ENCODE measurements at regions not wholly inside any gene's neighbourhood (a gene's known extent, or its start where the extent isn't known, plus 50 kb on each side); places are given as distances from the start of the nearest gene placed in this dataset.
A peak's percentile ranks its signal among the peaks of the same experiment; 100 is the strongest.

DNA sequence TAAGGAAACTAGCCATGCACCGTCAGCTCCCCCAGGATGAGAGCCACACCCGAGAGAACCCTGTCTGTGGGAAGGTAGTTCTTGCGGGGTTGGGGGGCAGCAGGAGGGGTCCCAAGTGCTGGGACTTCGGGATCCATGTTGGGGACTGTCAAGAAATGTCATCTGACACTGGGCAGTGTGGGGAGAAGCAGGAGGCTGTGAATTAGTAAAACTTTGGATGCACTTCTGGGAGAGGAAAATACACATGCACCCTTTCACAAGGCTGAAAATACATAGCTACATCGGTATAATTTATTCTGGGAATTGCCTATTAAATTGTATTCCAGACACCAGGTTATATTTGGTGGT is 109.6 kb upstream of the RPS23 start:
- DNase-seq = no peak

DNA sequence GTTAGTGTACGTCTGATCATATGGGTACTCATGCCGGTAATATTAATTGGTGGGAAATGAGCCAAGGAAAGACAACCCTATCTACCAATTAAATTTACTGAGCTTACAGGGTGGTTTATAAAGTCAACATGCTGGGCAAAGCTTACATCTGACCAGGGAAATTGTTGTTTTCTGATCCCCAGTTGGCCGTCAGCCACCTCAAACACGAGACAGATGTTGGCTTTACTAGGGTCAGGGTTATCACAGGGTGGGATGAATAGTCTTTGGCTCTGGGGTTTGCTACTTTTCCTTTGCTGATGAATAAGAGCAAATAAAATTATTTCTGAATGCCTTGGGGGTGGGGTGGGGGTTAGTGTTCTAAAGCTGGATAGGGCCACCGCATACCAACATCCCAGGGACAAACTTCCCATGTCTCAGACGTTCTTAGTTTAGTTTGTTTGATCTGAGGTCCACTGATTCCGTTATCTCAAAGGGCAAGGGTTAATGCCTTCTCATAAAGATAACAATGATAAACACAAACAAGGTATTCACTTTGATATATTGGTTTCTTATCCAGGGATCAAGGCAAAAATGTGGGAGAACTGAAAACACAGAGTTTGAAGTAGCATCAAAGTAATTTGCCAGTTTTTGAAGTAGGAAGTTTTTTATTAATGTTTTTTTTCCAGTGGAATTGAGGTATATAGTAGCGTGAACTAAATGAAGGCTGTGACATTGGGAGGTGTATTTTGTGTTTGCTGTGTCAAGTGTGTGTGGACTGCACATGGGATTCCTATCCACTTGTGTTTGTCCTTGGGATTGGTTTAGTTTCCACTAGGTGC is 109.1 kb upstream of the RPS23 start:
- DNase-seq = peak; percentile 71

DNA sequence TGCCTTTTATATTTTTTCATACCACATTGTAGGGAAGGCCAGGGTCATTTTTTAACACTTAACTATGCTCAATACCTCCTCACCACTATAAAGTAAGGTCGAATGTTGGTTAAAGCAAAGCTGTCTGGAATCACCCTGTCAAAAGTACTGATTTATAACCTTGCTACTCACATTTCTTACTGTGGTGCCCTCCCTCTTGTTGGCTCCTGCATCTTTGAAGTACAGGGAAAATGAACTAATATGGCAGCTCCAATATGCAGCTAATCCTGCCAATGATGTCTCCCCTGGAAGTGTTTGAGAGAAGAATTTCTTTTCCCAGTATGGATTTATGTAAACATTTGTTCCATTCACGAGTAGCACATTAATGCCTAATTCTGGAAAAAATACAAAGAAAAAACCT is 108.4 kb upstream of the RPS23 start:
- DNase-seq = no peak

DNA sequence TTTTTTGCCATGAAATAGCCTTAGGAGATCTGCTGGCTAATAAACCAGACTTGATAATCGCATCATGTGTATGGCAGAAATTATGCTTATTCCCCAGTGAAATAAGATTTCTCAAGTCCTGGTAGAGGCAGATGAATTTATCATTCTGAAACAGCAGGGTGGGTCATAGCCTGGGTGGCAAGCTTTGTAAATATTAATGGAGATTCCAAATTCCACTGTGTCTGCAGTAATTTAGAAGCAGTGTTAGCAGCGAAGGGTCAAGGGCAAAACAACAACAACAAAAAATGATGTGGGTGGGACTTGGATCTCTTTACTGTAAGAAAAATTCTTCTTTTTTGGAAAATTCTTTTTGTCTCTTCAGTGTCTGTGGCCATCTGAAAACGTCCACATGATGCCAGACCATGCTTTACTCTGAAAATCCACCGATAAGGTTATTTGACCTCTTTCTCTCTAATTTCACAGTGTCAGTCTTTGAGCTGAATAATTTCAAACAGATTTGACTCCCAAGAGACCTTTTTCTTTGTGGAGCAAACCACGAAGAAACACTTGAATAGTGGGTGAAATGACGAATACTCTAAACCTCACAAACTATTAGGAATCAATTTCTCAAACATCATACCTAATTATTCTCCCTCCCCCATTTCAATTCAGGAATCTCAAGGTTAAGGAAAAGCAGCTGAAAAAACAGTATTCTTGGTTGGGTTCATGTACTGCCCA is 106.0 kb upstream of the RPS23 start:
- peak; percentile 66 for DNase-seq

DNA sequence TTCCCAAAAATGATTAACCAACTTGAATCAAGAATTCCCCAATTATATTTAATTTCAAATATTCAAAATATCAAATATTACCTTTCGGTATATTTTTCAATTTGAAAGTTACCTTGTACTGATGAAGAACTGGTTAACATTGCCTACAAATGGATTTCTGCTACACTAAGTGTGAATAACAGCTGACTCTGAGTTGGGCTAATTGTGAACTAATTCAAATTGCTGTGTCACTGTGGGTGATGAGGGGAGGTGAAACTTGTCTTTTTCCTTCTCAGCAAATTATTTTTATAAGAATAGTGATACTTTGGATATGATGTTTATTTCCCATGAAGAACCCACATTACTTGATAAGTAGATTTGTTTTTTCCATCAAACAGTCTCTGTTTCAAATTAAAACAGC is 103.4 kb upstream of the RPS23 start:
- no peak for DNase-seq

DNA sequence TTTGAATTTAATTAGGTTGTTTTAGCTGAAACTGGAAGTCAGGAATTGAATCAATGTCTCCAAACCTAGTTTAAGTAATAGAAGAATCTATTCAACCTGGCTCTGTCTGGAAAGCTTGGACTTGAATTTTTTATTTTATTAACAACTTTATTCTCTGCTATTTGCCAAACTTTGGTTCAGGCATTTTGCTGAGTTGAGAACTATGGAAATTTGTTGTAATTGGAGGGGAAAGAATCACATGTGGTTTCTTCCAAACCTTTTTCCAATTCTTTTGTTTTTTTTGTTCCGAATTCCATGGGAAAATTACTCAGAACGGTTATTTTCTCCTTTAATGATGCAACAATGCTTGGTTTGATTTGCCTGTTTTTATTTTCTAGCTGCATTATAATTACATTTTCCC is 98.2 kb upstream of the RPS23 start:
- no peak for DNase-seq

DNA sequence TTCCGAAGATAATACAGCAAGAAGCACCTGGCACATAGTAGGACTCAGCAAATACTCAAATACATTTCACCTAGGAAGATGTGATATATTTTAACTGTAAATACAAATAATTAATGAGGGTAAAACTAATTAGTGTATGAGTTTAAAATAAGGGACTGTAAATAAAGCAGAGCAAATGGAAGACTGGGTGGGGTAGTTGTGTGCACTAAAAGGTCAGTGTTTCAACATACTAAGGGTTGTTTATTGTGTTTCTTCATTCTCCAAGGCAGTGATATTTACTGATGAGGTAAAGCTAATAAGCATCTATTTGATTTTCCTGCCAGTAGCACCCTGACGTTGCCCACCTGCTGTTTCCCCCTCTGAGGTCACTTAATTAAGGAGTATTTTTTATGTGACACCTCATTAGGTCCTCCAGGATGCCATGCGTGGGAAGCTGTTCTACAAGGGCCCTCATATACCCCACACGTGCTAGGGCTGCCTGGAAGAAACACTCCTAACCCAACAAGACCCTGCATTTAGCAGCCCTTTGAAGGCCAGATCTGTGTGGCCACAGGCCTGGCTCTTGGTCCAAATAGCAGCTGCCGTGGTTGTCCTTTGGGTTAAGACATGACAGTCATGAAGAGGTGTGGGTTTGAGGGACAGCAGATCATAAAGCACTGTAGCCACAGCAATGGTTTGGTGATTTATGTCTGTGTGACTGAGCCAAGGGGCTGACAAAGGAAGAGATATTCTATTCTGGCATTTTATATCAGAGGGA is 97.5 kb upstream of the RPS23 start:
- DNase-seq = no peak

DNA sequence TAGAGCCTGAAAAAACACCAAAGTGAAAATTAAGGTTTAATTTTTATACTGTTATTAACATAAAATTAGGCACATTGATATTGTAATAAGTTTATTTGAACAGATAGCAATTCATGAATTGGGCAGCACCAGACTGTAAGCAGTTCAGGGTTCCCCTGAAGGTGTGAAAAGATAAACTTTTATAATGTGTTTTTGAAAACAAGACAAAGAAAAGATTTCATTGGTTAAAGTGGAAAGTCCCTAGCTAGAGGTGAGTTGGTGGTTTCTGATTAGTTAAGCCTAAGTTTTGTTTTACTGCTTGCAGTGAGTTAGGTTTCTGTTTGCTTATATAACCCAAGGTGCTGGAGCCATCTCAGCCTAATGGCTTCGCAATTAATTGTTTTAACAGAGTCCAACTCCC is 96.5 kb upstream of the RPS23 start:
- DNase-seq = no peak

DNA sequence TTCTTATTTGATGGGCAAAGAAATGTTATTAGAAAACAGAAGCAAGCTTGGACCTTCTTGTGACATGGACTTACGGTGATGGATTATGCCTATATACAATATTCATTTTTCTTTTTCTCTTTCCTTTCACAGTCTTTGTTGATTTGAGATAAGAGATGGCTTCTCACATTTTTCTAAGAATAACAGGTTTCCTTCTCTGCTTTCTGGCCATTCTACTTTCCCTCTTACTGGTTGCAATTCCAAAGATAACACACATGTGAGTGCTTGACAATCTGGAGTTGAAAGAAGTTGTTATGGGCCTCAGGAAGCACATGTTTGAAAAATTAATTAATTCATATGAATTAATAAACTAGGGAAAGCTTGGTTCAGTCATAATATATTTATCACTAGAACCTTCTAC is 89.8 kb upstream of the RPS23 start:
- DNase-seq = no peak

DNA sequence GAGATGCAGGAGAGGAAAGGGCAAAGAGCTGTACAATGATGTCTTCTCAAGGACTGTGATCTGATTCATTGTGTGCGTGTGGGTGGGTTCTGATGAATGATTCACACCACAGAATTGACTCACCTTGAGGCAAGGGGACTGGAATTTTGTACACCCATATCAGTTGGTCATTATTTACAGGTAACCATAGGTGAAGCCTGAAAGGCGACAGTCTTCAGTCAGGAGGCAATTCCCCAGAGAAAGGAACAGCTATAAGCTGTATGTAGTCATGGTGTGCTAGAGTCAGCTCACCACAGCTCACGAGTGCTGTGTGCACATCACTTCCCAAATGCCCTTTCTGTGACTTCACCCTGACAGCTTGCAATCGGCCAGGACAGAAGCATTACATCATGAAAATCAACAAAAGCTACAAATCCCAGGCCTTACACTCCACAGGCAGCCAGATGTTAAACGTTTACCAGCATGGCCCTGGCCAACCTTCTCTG is 87.6 kb upstream of the RPS23 start:
- DNase-seq = peak; percentile 74

DNA sequence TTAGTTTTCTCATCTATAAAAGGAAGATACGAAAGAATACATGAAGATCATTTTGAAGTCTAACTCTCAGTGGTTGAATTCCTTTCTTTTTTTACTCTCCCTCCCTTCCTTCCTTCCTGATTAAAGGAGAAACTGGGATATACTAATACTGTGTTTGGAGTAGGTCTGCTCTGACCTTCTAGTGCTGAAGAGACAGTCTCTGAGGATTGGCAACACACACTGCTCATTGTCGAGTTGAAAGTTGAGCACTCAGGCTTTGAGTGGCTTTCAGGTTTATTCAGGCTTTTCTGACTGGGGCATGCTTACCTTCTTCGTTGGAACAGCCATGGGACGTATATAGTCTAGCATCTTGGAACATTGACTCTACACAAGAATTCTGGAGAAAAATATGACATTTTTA is 86.9 kb upstream of the RPS23 start:
- DNase-seq = no peak

DNA sequence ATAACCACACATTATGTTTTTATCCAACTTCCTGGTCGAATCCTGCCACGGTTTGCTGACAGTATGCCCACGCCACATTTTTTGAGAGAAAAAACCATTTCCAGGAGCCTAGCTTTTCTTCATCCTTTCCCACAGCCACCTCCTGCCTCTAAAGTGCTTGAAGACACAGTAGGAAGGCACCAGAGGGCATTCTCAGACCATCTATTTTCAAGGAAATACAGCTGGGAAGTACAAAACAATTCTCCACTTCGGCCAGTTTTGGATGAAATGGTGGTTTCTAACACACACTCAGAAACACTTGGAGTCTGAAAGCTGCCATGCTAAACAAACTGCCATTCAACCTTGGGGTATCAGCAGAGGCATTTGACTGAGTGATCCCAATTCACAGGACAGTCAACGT is 86.3 kb upstream of the RPS23 start:
- peak; percentile 84 for DNase-seq

DNA sequence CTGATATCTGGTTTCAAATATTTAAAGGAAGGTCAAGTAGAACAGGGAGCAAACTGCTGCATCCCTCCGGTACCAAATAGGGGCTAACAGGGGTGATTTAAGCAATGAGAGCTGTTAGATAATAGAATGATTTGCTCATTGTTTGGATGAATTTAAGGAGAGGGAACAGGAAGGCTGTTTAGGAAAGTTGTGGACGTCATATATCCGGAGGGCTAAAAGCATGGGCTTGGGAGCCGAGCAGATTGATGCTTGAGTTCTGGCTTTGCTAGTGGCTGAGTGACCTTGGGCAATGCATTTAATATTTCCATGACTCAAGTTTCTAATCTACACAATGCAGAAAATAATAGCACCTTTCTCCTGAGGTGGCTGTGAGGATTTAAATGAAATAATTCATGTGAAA is 85.4 kb upstream of the RPS23 start:
- DNase-seq = no peak

DNA sequence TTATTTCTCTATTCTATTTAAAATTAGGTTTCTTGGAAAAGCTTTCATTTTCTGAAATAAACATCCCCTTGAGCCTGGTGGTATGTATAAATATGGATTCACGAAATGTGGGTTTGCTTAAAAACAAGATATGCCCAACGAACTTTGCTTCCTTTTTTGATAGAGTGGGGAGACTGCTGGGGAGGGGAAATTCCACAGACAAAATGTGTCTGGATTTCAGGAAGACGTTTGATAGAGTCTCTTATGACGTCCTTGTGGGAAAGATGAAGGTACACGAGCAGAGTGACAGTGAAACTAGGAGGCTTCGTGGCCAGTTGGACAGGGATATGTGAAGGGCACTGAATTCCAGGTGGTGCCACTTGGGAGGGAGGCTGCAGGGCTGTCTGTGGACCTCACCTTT is 84.5 kb upstream of the RPS23 start:
- DNase-seq = no peak

DNA sequence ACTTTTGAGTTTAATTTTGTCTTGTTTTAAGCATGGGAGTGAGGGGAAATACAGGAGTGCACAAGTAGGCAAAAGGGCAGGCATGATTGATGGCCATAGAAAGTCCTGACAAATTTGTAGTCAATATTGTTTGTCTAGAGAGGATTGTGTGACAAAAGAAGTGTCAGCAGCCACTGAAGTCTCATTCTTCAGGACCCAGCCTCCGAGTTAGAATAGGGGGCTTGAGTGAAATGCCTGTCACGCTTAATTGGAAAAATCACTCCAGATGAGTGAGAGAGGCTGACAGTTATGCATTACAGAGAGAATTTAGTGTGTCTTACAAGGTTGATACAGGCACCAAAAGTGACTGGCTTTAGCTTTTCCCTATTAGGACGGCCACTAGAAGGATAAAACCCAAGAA is 81.9 kb upstream of the RPS23 start:
- no peak for DNase-seq

DNA sequence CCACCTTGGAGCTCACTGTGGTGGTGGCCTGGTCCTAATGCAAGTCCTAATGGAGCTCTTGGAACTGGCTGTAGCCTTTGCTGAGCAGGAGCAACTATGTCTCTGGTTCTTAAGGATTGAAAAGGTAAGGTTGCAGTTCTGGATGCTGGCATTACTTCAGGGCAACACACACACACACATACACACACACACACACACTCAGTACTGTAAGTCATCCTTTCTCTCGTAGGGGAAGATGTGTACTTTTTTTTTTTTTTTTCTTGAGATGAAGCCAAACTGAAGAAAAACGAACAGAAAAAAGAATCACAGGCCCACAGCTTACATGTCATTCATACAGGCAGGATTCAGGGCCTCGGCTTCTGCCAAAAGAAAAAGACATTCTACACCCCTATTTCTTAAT is 81.1 kb upstream of the RPS23 start:
- no peak for DNase-seq

DNA sequence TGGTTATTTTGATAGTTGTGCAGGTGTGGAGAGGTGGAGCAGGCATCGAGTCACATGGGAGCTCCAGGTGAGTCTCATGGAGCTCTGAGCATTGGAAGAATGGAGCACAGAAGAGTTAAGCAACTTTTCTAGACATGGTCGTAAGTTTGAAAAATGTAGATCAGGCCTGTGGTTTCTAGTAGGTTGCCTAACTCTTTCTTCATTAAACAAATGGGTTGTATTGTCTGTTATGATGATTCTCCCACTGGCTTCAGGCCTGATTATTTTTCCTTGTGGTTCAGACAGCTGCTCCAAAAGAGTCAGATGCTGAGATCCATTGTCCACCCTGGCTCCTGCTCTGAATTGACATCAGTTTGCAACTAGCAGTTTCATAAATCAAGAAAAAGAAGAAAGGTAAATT is 80.3 kb upstream of the RPS23 start:
- DNase-seq = no peak

DNA sequence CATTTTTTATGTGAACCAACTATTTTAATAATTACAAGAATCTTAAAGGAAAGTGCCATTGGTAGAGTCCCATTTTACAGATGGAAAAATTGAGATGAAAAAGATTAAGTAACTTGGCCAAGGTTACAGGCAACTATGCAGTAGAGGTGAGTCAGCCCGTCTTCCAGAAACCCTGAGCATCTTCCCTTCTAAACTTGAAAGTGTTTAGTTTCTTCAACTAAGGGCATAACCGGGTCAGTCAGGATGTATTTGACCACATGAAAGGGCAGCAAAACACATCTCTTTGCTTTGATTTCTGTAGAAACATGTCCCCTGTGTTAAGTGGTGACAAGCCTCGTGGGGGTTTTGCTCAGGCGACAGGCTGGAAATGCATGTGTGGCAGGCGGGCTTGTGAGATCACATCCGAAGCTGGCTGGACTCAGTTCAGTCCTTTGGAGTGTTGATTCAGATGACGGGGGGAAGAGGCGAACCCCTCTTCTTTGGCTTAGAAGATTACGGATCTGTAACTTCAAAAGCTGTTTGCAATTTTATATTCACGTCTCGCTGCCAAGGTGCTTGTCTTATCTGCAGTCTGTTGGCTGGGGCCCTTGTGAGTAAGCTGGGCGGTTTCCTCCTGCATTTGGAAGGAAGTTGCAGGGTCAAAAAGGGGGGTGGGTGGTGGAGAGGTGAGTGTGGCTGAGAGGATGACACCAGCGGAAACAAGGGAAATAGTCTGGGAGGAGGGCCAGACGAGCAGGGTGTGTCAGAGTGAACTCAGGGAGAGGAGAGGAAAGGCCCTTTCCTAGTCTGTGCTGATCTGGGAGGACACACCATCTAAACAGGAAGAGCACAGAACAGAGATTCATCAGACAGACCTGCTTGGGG is 78.9 kb upstream of the RPS23 start:
- DNase-seq = peak; percentile 74

DNA sequence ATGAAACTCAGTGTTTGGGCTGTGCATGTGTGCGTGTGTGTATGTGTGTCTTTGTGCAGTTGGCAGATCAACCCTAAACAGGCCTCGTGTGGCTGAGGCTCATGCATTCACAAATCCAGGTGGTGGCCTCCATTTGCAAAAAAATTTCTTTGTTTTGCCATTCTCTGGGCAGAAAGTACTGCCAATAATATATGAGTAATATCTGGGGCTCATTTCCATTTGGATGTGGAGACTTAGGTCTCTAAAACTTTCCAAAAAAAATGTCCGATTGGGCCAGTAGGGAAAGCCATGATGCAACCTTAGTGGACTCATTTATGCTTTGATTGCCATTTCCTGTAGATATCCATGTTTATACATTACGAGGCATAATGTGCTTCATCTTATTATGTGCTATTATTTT is 77.9 kb upstream of the RPS23 start:
- DNase-seq = no peak

DNA sequence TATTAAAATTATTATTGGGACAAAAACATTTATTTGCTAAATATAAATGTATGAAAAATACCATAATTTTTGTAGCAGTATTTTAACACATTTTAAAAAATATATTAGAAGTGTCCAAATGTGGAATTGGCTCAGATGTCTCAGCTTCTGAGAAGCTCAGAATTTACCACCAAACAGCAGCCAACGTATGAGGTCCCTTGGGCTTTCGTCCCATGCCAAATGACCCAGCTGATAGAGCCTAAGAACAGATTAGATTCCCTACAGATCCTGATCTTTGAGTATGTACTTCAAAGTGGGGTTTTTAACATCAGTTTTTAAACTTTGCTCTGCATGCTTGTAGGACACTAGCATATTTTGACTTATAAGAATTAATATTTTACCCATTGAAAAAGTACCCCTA is 77.3 kb upstream of the RPS23 start:
- no peak for DNase-seq

DNA sequence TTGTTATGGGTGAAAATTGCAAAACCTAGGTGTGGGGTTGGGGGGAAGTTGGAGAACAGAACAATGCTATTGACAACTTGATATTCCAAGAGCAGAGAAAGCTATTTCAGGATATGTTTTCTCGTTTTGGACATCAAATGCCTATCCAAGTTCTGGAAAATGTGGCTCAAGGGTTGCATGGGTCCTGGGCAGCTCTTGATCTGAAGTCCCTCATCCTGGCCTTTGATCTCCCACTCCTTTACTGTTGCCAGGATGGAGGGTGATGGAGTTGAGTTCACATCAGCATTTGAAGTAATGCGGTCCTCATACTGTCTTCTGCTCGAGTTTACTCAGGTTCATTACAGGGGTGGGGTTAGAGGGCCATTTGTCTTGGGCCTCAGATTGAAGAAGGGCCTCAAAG is 76.9 kb upstream of the RPS23 start:
- no peak for DNase-seq

DNA sequence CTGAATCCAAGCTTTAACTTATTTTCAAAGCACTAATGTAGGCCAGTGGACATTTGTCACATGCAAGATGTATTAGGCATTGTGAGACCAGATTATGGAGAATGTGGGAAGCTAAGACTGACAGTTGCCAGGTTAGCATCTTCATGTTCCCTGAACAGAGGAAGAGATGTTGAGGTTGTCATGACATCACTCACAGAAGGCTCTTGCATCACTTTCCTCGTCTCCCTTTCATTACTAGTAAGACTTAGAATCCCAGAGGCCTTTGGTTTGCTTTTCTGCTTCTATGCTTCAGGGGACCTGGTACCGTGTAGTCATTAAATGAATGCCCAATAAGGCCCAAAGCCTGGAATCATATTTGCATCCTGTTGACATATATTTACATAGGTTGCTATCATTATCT is 76.4 kb upstream of the RPS23 start:
- no peak for DNase-seq

DNA sequence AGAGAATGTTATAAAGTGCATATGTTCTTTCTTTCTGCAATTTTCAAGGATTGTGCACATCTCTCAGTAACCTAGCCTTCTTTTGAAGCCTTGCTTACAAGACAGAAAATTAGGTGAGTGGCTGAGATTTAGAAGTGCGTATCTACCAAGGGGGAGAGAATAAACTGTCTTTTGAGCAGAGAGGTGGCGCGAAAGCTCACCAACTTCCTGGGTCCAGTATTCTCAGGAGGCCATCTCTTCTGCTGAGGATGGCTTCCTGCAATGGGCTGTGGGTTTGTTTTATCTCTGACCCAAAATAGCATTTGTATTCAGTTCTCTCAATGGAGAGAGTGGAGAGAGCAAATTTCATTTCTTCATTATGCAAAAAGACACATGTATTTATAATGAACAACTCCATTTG is 75.4 kb upstream of the RPS23 start:
- DNase-seq = no peak
